GM12878 (cell line): ENCODE measurements at regions not wholly inside any gene's neighbourhood (a gene's known extent, or its start where the extent isn't known, plus 50 kb on each side); places are given as distances from the start of the nearest gene placed in this dataset.

Experiments
- ATAC-seq: fragments of 200-7000 bp; cut with Tn5 transposase; 3 replicates; pipeline ENCODE4 v1.9.1; 2020; ENCODE audit warnings: mild to moderate bottlenecking, moderate library complexity
- BruUV-seq: library from RNA; stranded (reverse); fragments of 400-500 nt; replicated peaks from 2 replicates; lab custom pipeline; 2021; lab: Mats Ljungman, UMichigan
- CTCF ChIA-PET: fragments of 300-600 bp; sonication (Branson Sonifier 250); formaldehyde crosslinking; extraction: SDS; loops from one replicate; lab custom pipeline; 2021; ENCODE audit warnings: inconsistent platforms; lab: Yijun Ruan, JAX
- POLR2A ChIA-PET: fragments of 350-600 bp; formaldehyde crosslinking; extraction: SDS; loops from one replicate; lab custom pipeline; 2021; ENCODE audit warnings: inconsistent platforms; lab: Charles Lee
- RAD21 ChIA-PET: fragments of 300-600 bp; sonication (Branson Sonifier 250); formaldehyde crosslinking; loops from one replicate; lab custom pipeline; 2023; ENCODE audit warnings: antibody characterized with exemption; ENCODE audit not compliant: unreplicated experiment; lab: Charles Lee
- SMC1A ChIA-PET: fragments of 300-600 bp; sonication (Branson Sonifier 250); formaldehyde crosslinking; loops from one replicate; lab custom pipeline; 2023; ENCODE audit not compliant: unreplicated experiment, uncharacterized antibody; lab: Charles Lee
- DNase-seq: peaks from one replicate; pipeline ENCODE4 v3.0.0-alpha.2; 2011; ENCODE audit warnings: low read depth, low spot score
- FAIRE-seq: peaks from 3 replicates; lab custom pipeline; 2011; peaks lifted over from hg19 to GRCh38; lab: Jason Lieb, UNC
- H2AFZ ChIP-seq: 2 replicates; pipeline ENCODE4 v1.6.0; 2011; ENCODE audit warnings: low read depth, low read length, control low read depth; ENCODE audit not compliant: control insufficient read depth
- H3K27ac ChIP-seq: 2 replicates; pipeline ENCODE4 v1.5.1; 2011; ENCODE audit warnings: control low read depth; ENCODE audit not compliant: control insufficient read depth, insufficient read depth
- H3K27me3 ChIP-seq, 2 experiments: replicated peaks in 1 of 2; 2 replicates each; pipeline versions ENCODE4 v1.6.0 to v1.6.1; 2011; ENCODE audit warnings: low read length in 1 of 2; ENCODE audit not compliant: control insufficient read depth in 2 of 2, insufficient read depth in 2 of 2
- H3K36me3 ChIP-seq, 2 experiments: 2 replicates each; pipeline ENCODE4 v1.5.1; 2011; ENCODE audit warnings: low read length in 1 of 2; ENCODE audit not compliant: control insufficient read depth in 2 of 2, insufficient read depth in 2 of 2
- H3K4me1 ChIP-seq: 2 replicates; pipeline ENCODE4 v1.6.1; 2011; ENCODE audit warnings: mild to moderate bottlenecking, low read length, moderate library complexity, mixed read lengths; ENCODE audit not compliant: control insufficient read depth, insufficient read depth
- H3K4me2 ChIP-seq: 2 replicates; pipeline ENCODE4 v1.6.0; 2011; ENCODE audit warnings: control low read depth; ENCODE audit not compliant: control insufficient read depth, insufficient read depth
- H3K4me3 ChIP-seq: fragments of 200-600 bp; sonication (generic); 2 replicates; pipeline ENCODE4 v1.5.1; 2016
- H3K79me2 ChIP-seq: 2 replicates; pipeline ENCODE4 v1.6.0; 2011; ENCODE audit warnings: low read length; ENCODE audit not compliant: control insufficient read depth, insufficient read depth
- H3K9ac ChIP-seq: 2 replicates; pipeline ENCODE4 v1.8.0; 2011; ENCODE audit warnings: low read length, control low read depth, mixed read lengths; ENCODE audit not compliant: control insufficient read depth, insufficient read depth
- H3K9me3 ChIP-seq: replicated peaks from 3 replicates; pipeline ENCODE4 v1.5.1; 2011; ENCODE audit warnings: mild to moderate bottlenecking, low read length; ENCODE audit not compliant: control insufficient read depth, insufficient read depth
- H4K20me1 ChIP-seq: 2 replicates; pipeline ENCODE4 v1.6.0; 2011; ENCODE audit not compliant: control insufficient read depth, insufficient read depth
- BHLHE40 ChIP-seq, 2 experiments: fragments of 450-650 bp in 1 of 2; IDR thresholded peaks; 2 replicates each; pipeline ENCODE4 v1.6.1; 2011 to 2017; ENCODE audit warnings: low read depth in 2 of 2, borderline replicate concordance in 1 of 2, improper control_type of control experiment in 1 of 2, low read length in 1 of 2, mild to moderate bottlenecking in 1 of 2
- HDAC6 ChIP-seq: fragments of 200-600 bp; sonication (generic); IDR thresholded peaks from one replicate; pipeline ENCODE4 v1.8.0; 2017; ENCODE audit warnings: antibody characterized with exemption; ENCODE audit not compliant: unreplicated experiment
- IKZF1 ChIP-seq: fragments of 450-650 bp; conservative IDR thresholded peaks from 2 replicates; pipeline ENCODE4 v1.6.1; 2017; ENCODE audit warnings: antibody characterized with exemption, mild to moderate bottlenecking
- MYC ChIP-seq: IDR thresholded peaks from 2 replicates; pipeline ENCODE4 v1.6.1; 2011; ENCODE audit warnings: mild to moderate bottlenecking, low read length, moderate library complexity, inconsistent platforms; ENCODE audit not compliant: insufficient read depth, insufficient replicate concordance, insufficient read length, severe bottlenecking
- RELA ChIP-seq: fragments of 450-650 bp; IDR thresholded peaks from 2 replicates; pipeline ENCODE4 v1.8.0; 2014; ENCODE audit warnings: borderline replicate concordance; ENCODE audit not compliant: partially characterized antibody
- ZNF217 ChIP-seq: fragments of 450-650 bp; IDR thresholded peaks from 2 replicates; pipeline ENCODE4 v1.6.1; 2017; ENCODE audit warnings: antibody characterized with exemption, mild to moderate bottlenecking
- WGBS: methylation state at CpG from one replicate; pipeline ENCODE4 v1.1.6; 2016; ENCODE audit warnings: low lambda C conversion rate; ENCODE audit not compliant: insufficient replicate concordance, insufficient coverage; ENCODE audit errors: missing lambda C conversion rate; 5-methylcytosine and 5-hydroxymethylcytosine counted together
- in situ Hi-C: fragments of 300-500 bp; cut with MboI; formaldehyde crosslinking; loops from 9 replicates; pipeline ENCODE4 v1.14.3; 2018; ENCODE audit warnings: mixed read lengths
- intact Hi-C: fragments of 100-400 bp; cut with micrococcal nuclease; formaldehyde crosslinking; loops from one replicate; pipeline ENCODE4 v1.14.2; 2022; ENCODE audit not compliant: unreplicated experiment
- TF ChIP-seq, protein P1 (sequence below): fragments of 450-650 bp; IDR thresholded peaks from 2 replicates; pipeline ENCODE4 v1.6.1; 2018; ENCODE audit warnings: mild to moderate bottlenecking, low read depth, moderate library complexity; ENCODE audit not compliant: partially characterized antibody
- TF ChIP-seq, protein P2 (sequence below): IDR thresholded peaks from 2 replicates; pipeline ENCODE4 v1.6.1; 2011; ENCODE audit warnings: mild to moderate bottlenecking, low read depth, low read length, moderate library complexity; ENCODE audit not compliant: insufficient replicate concordance
- TF ChIP-seq, protein P3 (sequence below): IDR thresholded peaks from 2 replicates; pipeline ENCODE4 v1.6.1; 2011; ENCODE audit warnings: low read depth, mild to moderate bottlenecking, low read length, moderate library complexity, borderline replicate concordance; ENCODE audit errors: extremely low read depth
- TF ChIP-seq, protein P4 (sequence below): IDR thresholded peaks from 2 replicates; pipeline ENCODE4 v1.6.1; 2011; ENCODE audit warnings: borderline replicate concordance, low read depth, mild to moderate bottlenecking, moderate library complexity, low read length; ENCODE audit not compliant: insufficient read depth, poor library complexity, severe bottlenecking

DNA sequence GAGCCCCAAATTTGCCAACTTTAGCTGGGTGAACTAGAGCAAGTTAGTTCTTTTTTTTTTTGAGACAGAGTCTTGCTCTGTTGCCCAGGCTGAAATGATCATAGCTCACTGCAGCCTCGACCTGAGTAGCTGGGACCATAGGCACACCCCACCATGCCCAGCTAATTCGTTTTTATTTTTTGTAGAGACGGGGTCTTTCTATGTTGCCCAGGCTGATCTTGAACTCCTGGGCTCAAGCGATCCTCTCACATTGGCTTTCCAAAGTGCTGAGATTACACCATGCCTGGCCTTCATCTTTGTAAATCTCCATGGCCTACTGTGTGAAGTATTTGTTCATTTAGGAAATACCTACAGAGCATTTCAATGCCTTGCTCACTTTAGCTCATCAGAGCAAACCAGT, 105.6 kb upstream of the SLC44A3 start:
- WGBS, result 34% methylated on average over 4 of the region's 4 CpGs
- ChIA-PET SMC1A (interaction anchor here (0.6 to 1.3 kb wide), 2 partner anchors 42 to 75 kb away, joined by 3 read pairs; no protein-coding TSS in a partner anchor), CTCF (interaction anchor here (0.6 to 1.4 kb wide), 3 partner anchors 8 to 234 kb away, joined by 3 to 5 read pairs (median 3); no protein-coding TSS in a partner anchor), POLR2A (interaction anchor here (1.1 kb wide), 1 partner anchor 17 kb away, joined by 3 read pairs; no protein-coding TSS in a partner anchor), RAD21 (no interaction called here)
- in situ Hi-C loops (no loop called here), intact Hi-C loops (no loop called here)
- Histone ChIP-seq H3K4me2 (no peak overlapping the region), H3K4me1 (peaks cover 11% of the 10 kb centered on the region), H3K4me3 (no peak overlapping the region), H3K27me3 (no peaks in the 10 kb centered on the region), H3K36me3 (no peaks in the 10 kb centered on the region), H4K20me1 (no peaks in the 10 kb centered on the region), H3K79me2 (no peaks in the 10 kb centered on the region), H2AFZ (no peak overlapping the region), H3K9ac (no peak overlapping the region), H3K27ac (no peak overlapping the region), H3K9me3 (no peaks in the 10 kb centered on the region)
- TF ChIP-seq MYC (no peak), IKZF1 (no peak)
- TF ChIP-seq, protein P1, sequence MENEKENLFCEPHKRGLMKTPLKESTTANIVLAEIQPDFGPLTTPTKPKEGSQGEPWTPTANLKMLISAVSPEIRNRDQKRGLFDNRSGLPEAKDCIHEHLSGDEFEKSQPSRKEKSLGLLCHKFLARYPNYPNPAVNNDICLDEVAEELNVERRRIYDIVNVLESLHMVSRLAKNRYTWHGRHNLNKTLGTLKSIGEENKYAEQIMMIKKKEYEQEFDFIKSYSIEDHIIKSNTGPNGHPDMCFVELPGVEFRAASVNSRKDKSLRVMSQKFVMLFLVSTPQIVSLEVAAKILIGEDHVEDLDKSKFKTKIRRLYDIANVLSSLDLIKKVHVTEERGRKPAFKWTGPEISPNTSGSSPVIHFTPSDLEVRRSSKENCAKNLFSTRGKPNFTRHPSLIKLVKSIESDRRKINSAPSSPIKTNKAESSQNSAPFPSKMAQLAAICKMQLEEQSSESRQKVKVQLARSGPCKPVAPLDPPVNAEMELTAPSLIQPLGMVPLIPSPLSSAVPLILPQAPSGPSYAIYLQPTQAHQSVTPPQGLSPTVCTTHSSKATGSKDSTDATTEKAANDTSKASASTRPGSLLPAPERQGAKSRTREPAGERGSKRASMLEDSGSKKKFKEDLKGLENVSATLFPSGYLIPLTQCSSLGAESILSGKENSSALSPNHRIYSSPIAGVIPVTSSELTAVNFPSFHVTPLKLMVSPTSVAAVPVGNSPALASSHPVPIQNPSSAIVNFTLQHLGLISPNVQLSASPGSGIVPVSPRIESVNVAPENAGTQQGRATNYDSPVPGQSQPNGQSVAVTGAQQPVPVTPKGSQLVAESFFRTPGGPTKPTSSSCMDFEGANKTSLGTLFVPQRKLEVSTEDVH, result no peak
- FAIRE-seq (no peak), ATAC-seq (no peak), DNase-seq (no peak)
- BruUV-seq, result no TSS peak

DNA sequence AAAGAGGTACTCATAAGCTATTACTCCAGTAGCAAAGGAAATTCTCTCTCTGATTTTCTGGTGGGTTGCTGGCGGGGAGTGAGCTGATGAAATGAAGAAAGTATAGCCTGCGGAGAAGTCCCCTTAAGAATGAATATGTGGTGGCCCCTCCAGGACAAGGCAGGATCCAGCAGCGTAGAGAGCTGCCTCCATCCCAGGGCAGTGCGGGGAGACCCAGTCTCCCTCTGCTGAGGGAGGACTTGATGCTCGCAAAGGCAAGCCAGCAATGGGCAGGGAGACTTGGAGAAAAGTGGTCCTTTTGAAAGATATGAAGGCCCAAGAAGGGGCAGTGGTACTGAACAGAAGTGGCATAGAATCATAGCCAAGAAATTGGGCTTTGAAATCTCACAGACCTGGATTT, 106.0 kb upstream of the SLC44A3 start:
- no peaks in the 10 kb centered on the region for H3K79me2 ChIP-seq
- WGBS, result 85% methylated on average over 5 of the region's 5 CpGs
- no peaks in the 10 kb centered on the region for H3K27me3 ChIP-seq
- CTCF ChIA-PET, result interaction anchor here (1.0 to 1.4 kb wide), 3 partner anchors 9 to 329 kb away, joined by 3 to 5 read pairs (median 3); no protein-coding TSS in a partner anchor
- RAD21 ChIA-PET, result no interaction called here
- H3K36me3 ChIP-seq, result no peaks in the 10 kb centered on the region
- H2AFZ ChIP-seq, result no peak overlapping the region
- H3K4me1 ChIP-seq, result peaks cover 11% of the 10 kb centered on the region
- no peak for ATAC-seq
- no peak overlapping the region for H3K9ac ChIP-seq
- H3K4me2 ChIP-seq, result no peak overlapping the region
- FAIRE-seq, result no peak
- H4K20me1 ChIP-seq, result no peaks in the 10 kb centered on the region
- H3K27ac ChIP-seq, result no peak overlapping the region
- no TSS peak for BruUV-seq
- DNase-seq, result no peak
- in situ Hi-C loops (no loop called here), intact Hi-C loops (no loop called here)
- H3K9me3 ChIP-seq, result no peaks in the 10 kb centered on the region
- SMC1A ChIA-PET, result interaction anchor here (0.6 kb wide), 1 partner anchor 86 kb away, joined by 3 read pairs; no protein-coding TSS in a partner anchor
- no peak overlapping the region for H3K4me3 ChIP-seq
- POLR2A ChIA-PET, result interaction anchor here (1.1 kb wide), 1 partner anchor 18 kb away, joined by 3 read pairs; no protein-coding TSS in a partner anchor
- TF ChIP-seq HDAC6 (no peak), RELA (no peak), BHLHE40 (IDR thresholded peaks at IDR 0.05; ENCODE audit: borderline replicate concordance in 1 of 2, low read depth in 2 of 2, low read length in 1 of 2) (no peak), ZNF217 (no peak)
- TF ChIP-seq, protein P2, sequence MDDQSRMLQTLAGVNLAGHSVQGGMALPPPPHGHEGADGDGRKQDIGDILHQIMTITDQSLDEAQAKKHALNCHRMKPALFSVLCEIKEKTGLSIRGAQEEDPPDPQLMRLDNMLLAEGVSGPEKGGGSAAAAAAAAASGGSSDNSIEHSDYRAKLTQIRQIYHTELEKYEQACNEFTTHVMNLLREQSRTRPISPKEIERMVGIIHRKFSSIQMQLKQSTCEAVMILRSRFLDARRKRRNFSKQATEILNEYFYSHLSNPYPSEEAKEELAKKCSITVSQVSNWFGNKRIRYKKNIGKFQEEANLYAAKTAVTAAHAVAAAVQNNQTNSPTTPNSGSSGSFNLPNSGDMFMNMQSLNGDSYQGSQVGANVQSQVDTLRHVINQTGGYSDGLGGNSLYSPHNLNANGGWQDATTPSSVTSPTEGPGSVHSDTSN, result no peak
- TF ChIP-seq, protein P3, sequence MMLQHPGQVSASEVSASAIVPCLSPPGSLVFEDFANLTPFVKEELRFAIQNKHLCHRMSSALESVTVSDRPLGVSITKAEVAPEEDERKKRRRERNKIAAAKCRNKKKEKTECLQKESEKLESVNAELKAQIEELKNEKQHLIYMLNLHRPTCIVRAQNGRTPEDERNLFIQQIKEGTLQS, result no peak
- TF ChIP-seq, protein P4, sequence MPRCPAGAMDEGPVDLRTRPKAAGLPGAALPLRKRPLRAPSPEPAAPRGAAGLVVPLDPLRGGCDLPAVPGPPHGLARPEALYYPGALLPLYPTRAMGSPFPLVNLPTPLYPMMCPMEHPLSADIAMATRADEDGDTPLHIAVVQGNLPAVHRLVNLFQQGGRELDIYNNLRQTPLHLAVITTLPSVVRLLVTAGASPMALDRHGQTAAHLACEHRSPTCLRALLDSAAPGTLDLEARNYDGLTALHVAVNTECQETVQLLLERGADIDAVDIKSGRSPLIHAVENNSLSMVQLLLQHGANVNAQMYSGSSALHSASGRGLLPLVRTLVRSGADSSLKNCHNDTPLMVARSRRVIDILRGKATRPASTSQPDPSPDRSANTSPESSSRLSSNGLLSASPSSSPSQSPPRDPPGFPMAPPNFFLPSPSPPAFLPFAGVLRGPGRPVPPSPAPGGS, result no peak
